Keratinocyte (primary cell): ENCODE measurements at regions not wholly inside any gene's neighbourhood (a gene's known extent, or its start where the extent isn't known, plus 50 kb on each side); places are given as distances from the start of the nearest gene placed in this dataset.

Source experiments
- CTCF ChIP-seq, 3 experiments: IDR thresholded peaks in 1 of 3; conservative IDR thresholded peaks in 1 of 3; optimal IDR thresholded peaks in 1 of 3; 2 replicates in 2 of 3; 3 replicates in 1 of 3; pipeline versions ENCODE3 to v1.5.1; 2011; ENCODE audit warnings: low read length in 3 of 3, mild to moderate bottlenecking in 3 of 3, moderate library complexity in 2 of 3, control low read depth in 1 of 3, inconsistent platforms in 1 of 3; ENCODE audit not compliant: insufficient read depth in 2 of 3; ENCODE audit errors: extremely low read depth in 1 of 3
- EZH2 ChIP-seq: IDR thresholded peaks from one replicate; pipeline ENCODE4 v1.6.1; 2012; ENCODE audit warnings: inconsistent platforms, mild to moderate bottlenecking, low read length, moderate library complexity

- TF ChIP-seq EZH2 (no peak), CTCF (optimal IDR thresholded peaks at IDR 0.05 in 1 of 3, IDR thresholded peaks at IDR 0.05 in 1 of 3, conservative IDR thresholded peaks at IDR 0.05 in 1 of 3; ENCODE audit: extremely low read depth in 1 of 3, insufficient read depth in 2 of 3, low read length in 3 of 3) (no peak)
Observed at GRCh38 chr7:25316366-25316765, 88.1 kb upstream of the NPVF start.
